ENCODE measurements at regions not wholly inside any gene's neighbourhood (a gene's known extent, or its start where the extent isn't known, plus 50 kb on each side); places are given as distances from the start of the nearest gene placed in this dataset.
"Not testable (repeated sequence)": the region's sequence is repeated elsewhere in the genome, so short reads cannot be mapped to it uniquely, and the experiment has no call there.

DNA sequence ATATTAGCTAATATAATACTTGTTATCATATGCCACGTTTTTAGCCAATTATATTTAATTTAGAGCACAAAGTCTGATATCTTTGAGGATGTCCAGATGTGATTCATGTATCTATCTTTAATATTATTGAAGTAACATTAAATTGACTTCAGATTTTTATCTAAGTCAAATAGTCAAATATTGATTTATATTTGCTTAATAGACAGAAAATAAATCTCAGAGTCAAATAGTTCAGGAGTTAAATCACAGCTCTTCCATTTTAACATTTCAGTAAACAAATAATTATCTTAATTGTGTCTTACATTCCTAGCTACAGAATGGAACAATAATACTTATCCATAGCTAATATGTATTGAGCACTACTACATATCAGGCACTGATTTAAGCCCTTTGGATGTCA, 379.4 kb upstream of the UBE2E3 start:
- ATAC-seq (no peak), DNase-seq (ENCODE audit: low spot score in 2 of 2) (no peak)
- Mint-ChIP-seq H3K9me3 (peaks cover 3% of the 10 kb centered on the region), H3K36me3 (no peaks in the 10 kb centered on the region), H3K4me1 (no peaks in the 10 kb centered on the region), H3K4me3 (no peak overlapping the region), H3K27ac (no peak overlapping the region)

DNA sequence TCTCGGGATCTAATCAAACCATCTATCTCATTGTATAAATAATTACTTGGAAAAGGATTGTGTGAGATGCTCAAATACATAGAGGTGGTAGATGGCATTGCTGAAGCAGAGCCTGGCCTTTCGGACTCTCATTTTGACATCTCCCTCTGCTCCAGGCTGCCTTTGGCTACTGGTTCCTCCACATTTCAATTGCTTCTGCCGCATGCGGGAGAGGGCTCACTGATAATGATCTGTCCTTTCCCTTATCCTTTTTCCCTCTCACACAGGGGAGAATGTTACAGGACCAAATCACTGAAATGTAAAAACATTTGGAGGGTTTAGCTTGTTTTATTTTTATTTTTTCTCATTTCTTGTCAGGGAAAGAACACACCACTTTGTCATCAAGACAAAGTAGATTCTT, 380.6 kb upstream of the UBE2E3 start:
- H3K4me3 Mint-ChIP-seq = no peak overlapping the region

DNA sequence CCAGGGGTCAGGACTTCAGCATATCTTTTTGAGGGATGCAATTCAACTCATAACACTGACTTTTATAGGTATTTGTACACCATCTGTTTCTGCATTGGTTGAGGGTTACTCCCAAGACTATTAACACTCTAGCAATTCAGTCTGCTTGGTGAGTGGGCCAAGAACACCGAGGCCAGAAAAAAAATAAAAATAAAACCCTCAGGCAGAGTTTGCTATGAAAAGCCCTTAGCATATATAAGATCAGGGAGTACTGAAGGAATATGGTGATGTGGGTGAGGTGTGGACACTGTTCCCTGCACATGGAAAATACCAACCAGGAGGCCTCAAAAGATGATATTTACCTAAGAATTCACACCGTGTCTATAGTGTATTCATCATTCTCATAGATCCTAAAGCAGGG, 383.2 kb upstream of the UBE2E3 start:
- Mint-ChIP-seq H3K4me1 (no peaks in the 10 kb centered on the region), H3K4me3 (no peak overlapping the region), H3K36me3 (no peaks in the 10 kb centered on the region)

More for the DNA sequence above, 380.6 kb upstream of the UBE2E3 start:
- no peak for ATAC-seq
- H3K27ac Mint-ChIP-seq = no peak overlapping the region
- no peaks in the 10 kb centered on the region for H3K4me1 Mint-ChIP-seq
- DNase-seq (ENCODE audit: low spot score in 2 of 2) = no peak
- no peaks in the 10 kb centered on the region for H3K36me3 Mint-ChIP-seq
- H3K9me3 Mint-ChIP-seq = peaks cover 4% of the 10 kb centered on the region

DNA sequence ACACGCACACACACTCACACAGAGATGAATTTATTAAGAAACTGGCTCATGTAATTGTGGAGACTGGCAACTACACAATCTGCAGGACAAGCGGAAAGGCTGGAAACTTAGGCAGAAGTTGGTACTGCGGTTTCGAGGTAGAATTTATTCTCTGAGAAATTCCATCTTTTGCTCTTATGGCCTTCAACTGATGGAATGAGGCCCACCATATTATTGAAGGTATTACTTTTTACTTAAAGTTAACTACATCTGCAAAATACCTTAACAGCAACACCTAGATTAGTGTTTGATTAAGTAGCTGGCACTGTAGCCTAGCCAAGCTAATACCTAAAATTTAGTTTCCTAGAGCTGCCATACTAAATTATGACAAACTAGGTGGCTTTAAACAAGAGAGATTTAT, 384.0 kb upstream of the UBE2E3 start:
- no peak overlapping the region for H3K27ac Mint-ChIP-seq
- DNase-seq (ENCODE audit: low spot score in 2 of 2) (no peak), ATAC-seq (no peak)
- H3K4me1 Mint-ChIP-seq = peaks cover 3% of the 10 kb centered on the region
- H3K36me3 Mint-ChIP-seq = no peaks in the 10 kb centered on the region
- no peak overlapping the region for H3K4me3 Mint-ChIP-seq
- H3K9me3 Mint-ChIP-seq = peaks cover 4% of the 10 kb centered on the region

More for the DNA sequence above, 383.2 kb upstream of the UBE2E3 start:
- DNase-seq (ENCODE audit: low spot score in 2 of 2) (no peak), ATAC-seq (no peak)
- peaks cover 4% of the 10 kb centered on the region for H3K9me3 Mint-ChIP-seq
- H3K27ac Mint-ChIP-seq = no peak overlapping the region

DNA sequence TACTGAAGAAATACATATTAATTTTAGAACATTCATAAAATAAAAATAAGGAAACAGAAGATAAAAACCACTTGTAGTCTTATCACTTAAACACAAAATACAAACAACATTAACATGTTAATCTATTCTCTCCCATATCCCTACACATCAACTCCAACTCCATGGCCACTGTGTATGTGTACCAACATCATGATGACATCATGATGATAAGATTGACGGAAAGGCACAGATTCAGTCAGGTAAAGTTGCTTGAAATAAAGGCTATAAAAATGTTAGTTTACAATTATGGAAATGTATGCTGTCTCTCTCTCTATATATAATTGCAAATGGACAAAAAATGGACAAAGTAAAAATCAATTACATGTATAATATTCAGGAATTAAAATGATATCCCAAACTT, 388.5 kb upstream of the UBE2E3 start:
- DNase-seq (ENCODE audit: low spot score in 2 of 2) (no peak), ATAC-seq (no peak)
- Mint-ChIP-seq H3K27ac (no peak overlapping the region), H3K36me3 (no peaks in the 10 kb centered on the region), H3K4me3 (no peak overlapping the region), H3K9me3 (peaks cover 13% of the 10 kb centered on the region), H3K4me1 (peaks cover 16% of the 10 kb centered on the region)

DNA sequence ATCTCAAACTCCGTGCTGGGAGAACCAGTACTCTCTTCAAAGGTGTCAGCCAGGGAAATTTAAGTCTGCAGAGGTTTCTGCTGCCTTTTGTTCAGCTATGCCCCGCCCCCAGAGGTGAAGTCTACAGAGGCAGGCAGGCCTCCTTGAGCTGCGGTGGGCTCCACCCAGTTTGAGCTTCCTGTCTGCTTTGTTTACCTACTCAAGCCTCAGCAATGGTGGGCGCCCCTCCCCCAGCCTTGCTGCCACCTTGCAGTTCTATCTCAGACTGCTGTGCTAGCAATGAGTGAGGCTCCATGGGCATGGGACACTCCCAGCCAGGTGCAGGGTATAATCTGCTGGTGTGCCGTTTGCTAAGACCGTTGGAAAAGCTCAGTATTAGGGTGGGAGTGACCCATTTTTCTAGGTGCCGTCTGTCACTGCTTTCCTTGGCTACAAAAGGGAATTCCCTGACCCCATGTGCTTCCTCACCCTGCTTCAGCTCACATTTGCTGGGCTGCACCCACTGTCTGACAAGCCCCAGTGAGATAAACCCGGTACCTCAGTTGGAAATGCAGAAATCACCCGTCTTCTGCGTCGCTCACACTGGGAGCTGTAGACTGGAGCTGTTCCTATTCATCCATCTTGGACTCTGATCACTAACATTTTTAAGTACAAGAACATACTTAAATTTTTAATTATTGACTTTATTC, 389.2 kb upstream of the UBE2E3 start:
- not testable (repeated sequence) for DNase-seq (ENCODE audit: low spot score in 2 of 2); H3K4me3 Mint-ChIP-seq; H3K27ac Mint-ChIP-seq; ATAC-seq; H3K36me3 Mint-ChIP-seq
- peaks cover 12% of the 10 kb centered on the region for H3K9me3 Mint-ChIP-seq
- peaks cover 16% of the 10 kb centered on the region for H3K4me1 Mint-ChIP-seq

DNA sequence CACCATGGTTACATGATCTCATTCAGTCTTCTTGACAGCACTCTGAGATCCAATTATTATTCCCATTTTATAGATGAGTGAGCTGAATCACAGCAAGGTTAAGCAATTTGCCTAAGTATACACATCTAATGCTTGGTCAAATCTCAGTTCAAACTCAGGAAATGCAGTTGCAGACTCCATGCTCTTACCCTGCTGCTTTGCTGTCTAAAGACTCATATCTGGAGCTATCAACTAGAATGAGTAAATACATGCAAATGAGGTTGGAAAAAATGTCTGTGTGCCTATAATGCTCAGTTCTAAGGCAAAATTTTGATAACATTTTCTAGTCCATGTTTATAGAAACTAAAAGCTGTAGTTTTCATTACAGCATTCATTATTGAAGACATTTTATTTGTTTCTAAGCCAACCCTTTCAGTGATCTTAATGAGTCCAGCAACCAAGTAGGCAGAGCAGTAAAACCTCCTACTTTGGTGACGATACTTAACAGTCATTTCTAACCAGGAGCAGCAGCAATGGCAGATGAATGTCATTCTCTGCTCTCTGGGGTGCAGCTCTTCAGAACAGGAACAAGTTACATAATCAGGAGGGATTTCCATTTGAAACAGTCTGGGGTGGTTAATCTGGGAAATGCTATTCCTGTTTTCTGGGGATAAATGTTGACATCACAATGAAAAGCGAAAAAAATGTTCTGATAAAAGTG, 396.8 kb upstream of the UBE2E3 start:
- no peaks in the 10 kb centered on the region for H3K36me3 Mint-ChIP-seq
- H3K4me3 Mint-ChIP-seq = no peak overlapping the region
- no peaks in the 10 kb centered on the region for H3K4me1 Mint-ChIP-seq
- H3K27ac Mint-ChIP-seq = no peak overlapping the region
- DNase-seq (ENCODE audit: low spot score in 2 of 2) (no peak), ATAC-seq (peak; percentile 69)
- H3K9me3 Mint-ChIP-seq = peaks cover 3% of the 10 kb centered on the region

DNA sequence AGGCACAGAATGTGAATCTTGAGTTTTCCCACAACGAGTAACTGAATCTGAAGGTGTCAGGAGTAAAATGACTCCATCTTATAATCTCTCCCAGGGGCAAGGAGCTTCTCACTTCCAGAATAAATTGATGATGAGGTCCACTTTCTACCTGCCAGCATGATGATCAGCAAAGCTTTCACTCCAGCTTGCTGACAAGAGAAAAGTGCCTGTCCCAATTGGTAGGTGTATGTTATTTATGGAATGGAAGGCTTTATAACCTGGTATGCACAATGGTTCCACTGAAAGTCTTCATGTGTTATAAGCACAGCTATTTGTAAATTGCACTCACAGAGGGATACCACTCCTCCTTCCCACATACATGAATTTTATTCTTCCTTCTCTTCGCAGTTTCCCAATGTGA, 401.0 kb upstream of the UBE2E3 start:
- ATAC-seq (no peak), DNase-seq (ENCODE audit: low spot score in 2 of 2) (no peak)
- no peak overlapping the region for H3K4me3 Mint-ChIP-seq
- no peaks in the 10 kb centered on the region for H3K36me3 Mint-ChIP-seq
- H3K27ac Mint-ChIP-seq = no peak overlapping the region
- H3K9me3 Mint-ChIP-seq = no peaks in the 10 kb centered on the region
- no peaks in the 10 kb centered on the region for H3K4me1 Mint-ChIP-seq

DNA sequence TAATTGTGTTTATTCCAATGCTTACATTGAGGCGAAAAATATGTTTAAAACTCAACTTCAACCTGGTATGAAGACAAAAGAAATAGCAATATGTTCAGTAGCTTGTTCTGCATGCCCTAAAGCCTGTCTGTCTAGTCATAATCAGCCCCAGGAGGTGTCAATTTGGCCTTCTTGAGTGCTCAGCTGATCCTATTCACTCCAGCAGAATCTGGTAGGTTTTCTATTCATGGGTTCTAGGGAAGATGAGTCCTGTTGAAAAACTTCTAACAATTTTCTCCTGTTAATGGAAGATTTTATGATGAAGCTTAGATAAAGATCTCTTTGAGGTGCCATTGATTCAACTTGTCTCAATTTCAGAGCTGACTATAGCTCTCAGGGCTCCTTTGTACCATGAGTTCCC, 402.0 kb upstream of the UBE2E3 start:
- Mint-ChIP-seq H3K4me1 (no peaks in the 10 kb centered on the region), H3K9me3 (no peaks in the 10 kb centered on the region), H3K4me3 (no peak overlapping the region), H3K27ac (no peak overlapping the region), H3K36me3 (no peaks in the 10 kb centered on the region)
- ATAC-seq = no peak
- no peak for DNase-seq (ENCODE audit: low spot score in 2 of 2)

DNA sequence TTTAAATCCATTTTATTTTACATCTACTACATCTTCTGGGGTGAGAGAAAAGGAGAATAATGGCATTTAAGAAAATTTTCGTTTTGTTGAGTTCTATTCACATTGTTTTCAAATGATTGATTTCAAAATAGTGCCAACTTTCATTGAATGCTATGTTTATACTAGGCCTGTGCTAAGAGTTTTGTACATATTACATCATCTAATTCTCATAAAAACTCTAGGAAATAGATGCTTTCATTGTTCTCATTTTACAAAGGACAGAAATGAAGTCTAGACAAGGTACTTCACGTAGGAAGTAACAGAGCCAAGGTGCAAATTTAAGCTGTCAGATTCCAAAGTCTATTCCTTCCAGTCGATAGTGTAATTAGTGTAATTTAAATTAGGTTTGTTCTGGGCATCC, 402.8 kb upstream of the UBE2E3 start:
- no peaks in the 10 kb centered on the region for H3K9me3 Mint-ChIP-seq
- H3K4me3 Mint-ChIP-seq = no peak overlapping the region
- H3K36me3 Mint-ChIP-seq = no peaks in the 10 kb centered on the region
- DNase-seq (ENCODE audit: low spot score in 2 of 2) = no peak
- H3K4me1 Mint-ChIP-seq = no peaks in the 10 kb centered on the region
- H3K27ac Mint-ChIP-seq = no peak overlapping the region
- no peak for ATAC-seq

DNA sequence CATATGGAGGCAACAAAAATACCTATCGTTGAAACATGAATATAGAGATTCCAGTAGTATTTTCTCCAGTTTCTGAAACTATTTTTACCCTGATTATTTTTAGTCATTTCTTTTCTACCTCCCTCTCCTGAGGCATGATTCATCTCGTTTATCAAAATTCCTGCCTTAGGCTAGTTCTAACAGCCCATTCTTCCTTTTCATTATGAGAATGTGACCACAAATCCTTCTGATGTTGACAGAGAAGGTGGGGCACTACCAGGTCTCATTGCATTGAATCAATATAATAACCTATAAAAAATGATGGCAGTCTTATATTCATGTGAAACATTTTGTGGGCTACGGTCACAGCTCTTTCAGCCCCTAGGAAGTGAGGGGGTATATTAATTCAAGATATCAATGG, 406.5 kb upstream of the UBE2E3 start:
- no peak overlapping the region for H3K27ac Mint-ChIP-seq
- no peaks in the 10 kb centered on the region for H3K4me1 Mint-ChIP-seq

DNA sequence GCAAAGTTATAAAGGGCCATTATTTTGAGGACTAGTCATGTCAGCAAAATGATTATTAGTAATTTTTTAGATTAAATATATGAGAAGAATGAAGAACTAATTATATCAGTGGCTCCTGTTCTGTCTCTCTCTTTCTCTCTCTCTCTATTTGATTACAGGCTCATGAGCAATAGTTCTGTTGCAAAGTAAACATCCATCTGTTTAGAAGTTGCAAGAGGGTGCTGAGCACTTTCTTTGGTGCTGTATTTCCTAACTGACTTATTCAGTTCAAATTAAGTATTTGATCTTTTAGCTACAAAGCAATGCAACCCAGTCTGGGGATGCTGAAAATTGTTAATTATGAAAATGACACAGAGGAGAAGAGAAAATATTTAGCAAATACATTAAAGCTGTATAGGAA, 408.1 kb upstream of the UBE2E3 start:
- Mint-ChIP-seq H3K27ac (no peak overlapping the region), H3K36me3 (no peaks in the 10 kb centered on the region), H3K4me3 (no peak overlapping the region), H3K4me1 (no peaks in the 10 kb centered on the region), H3K9me3 (no peaks in the 10 kb centered on the region)
- no peak for DNase-seq (ENCODE audit: low spot score in 2 of 2)
- ATAC-seq = no peak

More for the DNA sequence above, 406.5 kb upstream of the UBE2E3 start:
- H3K36me3 Mint-ChIP-seq = no peaks in the 10 kb centered on the region
- DNase-seq (ENCODE audit: low spot score in 2 of 2) = no peak
- no peak overlapping the region for H3K4me3 Mint-ChIP-seq
- no peaks in the 10 kb centered on the region for H3K9me3 Mint-ChIP-seq
- ATAC-seq = no peak

DNA sequence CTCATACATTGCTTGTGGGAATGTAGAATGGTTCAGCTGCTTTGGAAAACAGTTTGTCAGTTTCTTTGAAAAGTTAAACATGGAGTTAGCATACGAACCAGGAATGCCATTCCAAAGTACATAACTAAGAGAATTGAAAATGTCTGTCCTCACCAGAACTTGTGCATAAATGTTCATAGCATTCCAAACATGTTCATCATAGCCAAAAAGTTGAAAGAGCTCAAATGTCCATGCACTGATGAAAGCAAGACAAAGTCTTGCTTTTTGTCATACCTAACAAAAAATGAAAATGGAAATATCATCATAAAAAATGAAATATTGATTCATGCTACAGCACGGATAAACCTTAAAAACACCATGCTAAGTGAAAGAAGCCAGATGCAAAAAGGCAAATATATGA, 408.8 kb upstream of the UBE2E3 start:
- H3K4me1 Mint-ChIP-seq = no peaks in the 10 kb centered on the region
- H3K27ac Mint-ChIP-seq = no peak overlapping the region
- H3K4me3 Mint-ChIP-seq = no peak overlapping the region
- DNase-seq (ENCODE audit: low spot score in 2 of 2) (no peak), ATAC-seq (no peak)
- H3K36me3 Mint-ChIP-seq = no peaks in the 10 kb centered on the region
- no peaks in the 10 kb centered on the region for H3K9me3 Mint-ChIP-seq

DNA sequence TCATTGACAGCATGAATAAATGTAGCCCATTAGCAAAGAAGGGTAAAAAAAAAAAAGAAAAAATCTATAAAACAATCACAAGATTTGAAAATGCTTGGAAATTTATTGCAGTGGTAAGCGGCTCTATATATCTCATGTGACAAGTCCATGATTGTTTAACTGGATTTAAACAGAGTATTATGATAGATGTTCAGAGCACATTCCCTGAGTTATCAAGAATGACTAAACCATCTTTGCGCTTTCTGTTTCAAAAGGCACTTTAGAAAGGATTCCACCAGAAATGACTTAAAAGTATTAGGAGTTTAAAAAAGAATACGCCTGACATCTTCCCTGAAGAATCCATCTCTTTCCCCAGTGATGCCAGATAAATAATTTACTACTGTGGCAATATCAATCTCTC, 409.5 kb upstream of the UBE2E3 start:
- DNase-seq (ENCODE audit: low spot score in 2 of 2) = no peak
- no peak for ATAC-seq
- Mint-ChIP-seq H3K4me3 (no peak overlapping the region), H3K4me1 (no peaks in the 10 kb centered on the region), H3K27ac (no peak overlapping the region), H3K36me3 (no peaks in the 10 kb centered on the region), H3K9me3 (no peaks in the 10 kb centered on the region)

DNA sequence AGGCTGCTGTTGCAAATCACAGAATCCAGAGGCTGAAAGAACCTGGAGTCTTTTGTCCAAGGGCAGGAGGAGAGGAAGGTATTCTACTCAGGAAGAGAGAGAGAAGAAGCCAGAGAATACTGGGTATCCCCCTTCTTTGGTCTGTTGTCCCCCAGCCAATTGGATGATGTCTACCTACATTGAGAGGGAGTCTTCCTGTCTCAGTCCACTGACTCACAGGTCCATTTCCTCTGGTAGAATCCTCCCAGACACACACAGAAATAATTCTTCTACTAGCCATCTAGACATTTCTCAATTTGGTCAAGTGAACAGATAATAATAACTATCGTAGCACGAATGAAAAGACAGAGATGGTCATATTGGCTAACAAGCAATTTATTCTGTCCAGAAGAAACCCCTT, 416.4 kb upstream of the UBE2E3 start:
- ATAC-seq = peak; percentile 37
- no peak for DNase-seq (ENCODE audit: low spot score in 2 of 2)
- Mint-ChIP-seq H3K36me3 (no peaks in the 10 kb centered on the region), H3K4me3 (no peak overlapping the region), H3K4me1 (no peaks in the 10 kb centered on the region), H3K27ac (no peak overlapping the region), H3K9me3 (no peaks in the 10 kb centered on the region)

DNA sequence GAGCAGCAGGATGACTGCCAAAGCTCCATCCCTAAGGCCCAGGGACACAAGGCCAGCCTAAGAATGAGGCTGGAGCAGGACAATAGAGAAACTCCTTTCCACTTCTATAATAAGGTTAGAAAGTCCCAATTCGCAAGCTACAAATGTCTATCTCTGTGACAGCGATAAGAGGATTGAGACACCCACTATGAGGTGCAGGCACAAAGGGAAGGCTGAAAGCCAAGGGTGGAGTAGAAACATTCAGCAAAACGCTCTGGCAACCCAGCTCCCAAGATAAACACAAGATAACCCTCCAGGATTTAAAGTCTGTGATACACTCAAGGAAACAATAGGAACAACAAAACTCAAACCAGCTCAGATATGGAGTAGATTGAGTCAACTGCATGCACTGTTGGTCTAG, 418.0 kb upstream of the UBE2E3 start:
- no peaks in the 10 kb centered on the region for H3K36me3 Mint-ChIP-seq

More for the DNA sequence above, 418.0 kb upstream of the UBE2E3 start:
- DNase-seq (ENCODE audit: low spot score in 2 of 2) (no peak), ATAC-seq (no peak)
- Mint-ChIP-seq H3K9me3 (no peaks in the 10 kb centered on the region), H3K4me1 (no peaks in the 10 kb centered on the region), H3K4me3 (no peak overlapping the region), H3K27ac (no peak overlapping the region)

Data from stimulated activated effector memory CD8-positive, alpha-beta T cell treated with anti-CD3 and anti-CD28 coated beads, Interleukin-12 subunit alpha, Interleukin-12 subunit beta, amount 100 ng/mL, for 72 hours (primary cell).